Mucosa of rectum (tissue), 2 donors: ENCODE measurements at regions not wholly inside any gene's neighbourhood (a gene's known extent, or its start where the extent isn't known, plus 50 kb on each side); places are given as distances from the start of the nearest gene placed in this dataset.

ENCODE experiments used
- H3K27ac ChIP-seq, 2 donors: one replicate each; pipeline ENCODE4 v1.7.0; 2013; ENCODE audit warnings: inconsistent platforms in 2 of 2, low read depth in 2 of 2, low read length in 2 of 2
- H3K27me3 ChIP-seq, 2 donors: one replicate each; pipeline ENCODE4 v1.7.0; 2013; ENCODE audit warnings: low read length in 2 of 2; ENCODE audit not compliant: control insufficient read depth in 2 of 2, insufficient read depth in 2 of 2
- H3K36me3 ChIP-seq, 2 donors: one replicate each; pipeline ENCODE4 v1.7.0; 2013; ENCODE audit warnings: low read length in 2 of 2; ENCODE audit not compliant: control insufficient read depth in 2 of 2, insufficient read depth in 2 of 2
- H3K4me1 ChIP-seq, 2 donors: one replicate each; pipeline ENCODE4 v1.7.0; 2013; ENCODE audit warnings: low read length in 2 of 2, mild to moderate bottlenecking in 1 of 2; ENCODE audit not compliant: control insufficient read depth in 2 of 2, insufficient read depth in 2 of 2
- H3K4me3 ChIP-seq, 2 donors: one replicate each; pipeline ENCODE4 v1.7.0; 2013; ENCODE audit warnings: low read length in 2 of 2
- H3K9ac ChIP-seq, 2 donors: one replicate each; pipeline ENCODE4 v1.7.0; 2013; ENCODE audit warnings: low read length in 2 of 2, low read depth in 1 of 2, mild to moderate bottlenecking in 1 of 2
- H3K9me3 ChIP-seq, 2 donors: one replicate each; pipeline ENCODE4 v1.7.0; 2013; ENCODE audit warnings: low read length in 2 of 2; ENCODE audit not compliant: control insufficient read depth in 2 of 2
- donor health status: healthy.
- donor health status: Normal muscosa, but diverticular disease.

GRCh38 chr5:89260254-89260653, 377.3 kb upstream of the MEF2C start:
- Histone ChIP-seq H3K36me3 (no peaks in the 10 kb centered on the region), H3K27me3 (no peaks in the 10 kb centered on the region), H3K9ac (no peak overlapping the region), H3K4me1 (no peaks in the 10 kb centered on the region), H3K9me3 (no peaks in the 10 kb centered on the region), H3K4me3 (no peak overlapping the region), H3K27ac (no peak overlapping the region)

- Histone ChIP-seq H3K4me1 (no peaks in the 10 kb centered on the region), H3K9me3 (no peaks in the 10 kb centered on the region), H3K9ac (no peak overlapping the region), H3K27ac (no peak overlapping the region), H3K27me3 (no peaks in the 10 kb centered on the region), H3K36me3 (no peaks in the 10 kb centered on the region), H3K4me3 (no peak overlapping the region)
Observed at GRCh38 chr5:89255845-89256463, 373.0 kb upstream of the MEF2C start.

DNA sequence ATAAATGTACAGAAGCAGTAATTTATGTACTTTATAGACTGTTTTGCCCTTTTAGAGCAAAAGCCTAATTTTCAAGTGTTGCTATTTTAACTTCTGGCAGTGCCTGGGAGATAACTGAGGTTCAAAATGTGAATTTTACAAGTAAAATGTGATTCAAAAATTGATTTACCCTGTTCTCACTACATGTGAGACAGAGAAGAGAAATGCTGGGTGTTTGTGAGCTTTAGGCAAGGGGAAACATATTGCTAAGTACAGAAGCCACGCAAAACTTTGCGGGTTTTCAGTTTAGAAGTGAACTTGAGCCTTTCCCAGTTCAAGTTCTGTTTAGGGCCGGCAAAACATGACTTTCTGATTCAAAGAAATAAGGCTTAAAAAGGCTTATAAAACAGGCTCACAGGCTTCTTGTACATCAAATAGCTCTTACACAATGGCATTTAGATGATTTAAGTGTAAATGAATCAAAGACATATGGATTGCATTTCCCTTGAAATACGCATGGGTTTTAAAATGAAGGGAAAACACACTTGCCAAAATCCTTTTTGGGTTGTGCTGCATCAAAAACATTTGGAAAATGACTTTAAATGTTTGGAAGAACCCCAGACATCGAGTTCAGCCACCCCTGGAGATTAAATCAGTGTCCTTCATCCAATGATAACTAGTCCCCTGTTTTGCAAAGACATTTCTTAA, 370.8 kb upstream of the MEF2C start:
- no peaks in the 10 kb centered on the region for H3K9me3 ChIP-seq
- no peak overlapping the region for H3K9ac ChIP-seq
- no peaks in the 10 kb centered on the region for H3K36me3 ChIP-seq
- H3K4me3 ChIP-seq: no peak overlapping the region
- no peaks in the 10 kb centered on the region for H3K4me1 ChIP-seq
- H3K27ac ChIP-seq: no peak overlapping the region
- H3K27me3 ChIP-seq: no peaks in the 10 kb centered on the region

DNA sequence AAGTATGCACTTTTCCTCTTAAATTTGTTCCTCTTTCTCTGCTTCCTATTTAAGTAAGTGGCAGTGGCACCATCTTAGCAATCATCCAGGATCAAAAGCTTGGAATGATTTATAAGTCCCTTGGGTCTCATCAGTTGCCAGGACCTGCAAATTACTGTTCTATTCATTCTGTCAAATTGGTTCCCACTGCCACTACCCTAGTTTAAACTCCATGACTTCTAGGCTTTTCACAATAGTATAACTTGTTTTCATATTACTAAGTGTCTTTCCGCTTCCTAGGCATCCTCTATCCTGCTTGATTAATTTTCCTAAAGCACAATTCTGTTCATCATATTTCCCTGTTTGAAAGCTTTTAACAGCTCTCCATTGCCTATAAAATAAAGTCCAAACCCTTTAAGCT, 363.9 kb upstream of the MEF2C start:
- no peaks in the 10 kb centered on the region for H3K36me3 ChIP-seq
- H3K27me3 ChIP-seq: no peaks in the 10 kb centered on the region
- H3K4me1 ChIP-seq: no peaks in the 10 kb centered on the region
- no peak overlapping the region for H3K27ac ChIP-seq
- H3K4me3 ChIP-seq: no peak overlapping the region
- H3K9me3 ChIP-seq: no peaks in the 10 kb centered on the region
- H3K9ac ChIP-seq: no peak overlapping the region

GRCh38 chr5:89246252-89246651, 363.3 kb upstream of the MEF2C start:
- no peaks in the 10 kb centered on the region for H3K36me3 ChIP-seq
- no peaks in the 10 kb centered on the region for H3K9me3 ChIP-seq
- H3K9ac ChIP-seq: no peak overlapping the region
- no peaks in the 10 kb centered on the region for H3K27me3 ChIP-seq
- no peak overlapping the region for H3K27ac ChIP-seq
- H3K4me1 ChIP-seq: no peaks in the 10 kb centered on the region
- H3K4me3 ChIP-seq: no peak overlapping the region

GRCh38 chr5:89243611-89244010, 360.6 kb upstream of the MEF2C start:
- Histone ChIP-seq H3K4me1 (no peaks in the 10 kb centered on the region), H3K4me3 (no peak overlapping the region), H3K27me3 (no peaks in the 10 kb centered on the region), H3K36me3 (no peaks in the 10 kb centered on the region), H3K9me3 (no peaks in the 10 kb centered on the region), H3K27ac (no peak overlapping the region), H3K9ac (no peak overlapping the region)

GRCh38 chr5:89241186-89241585, 358.2 kb upstream of the MEF2C start:
- H3K9ac ChIP-seq: no peak overlapping the region
- H3K4me3 ChIP-seq: no peak overlapping the region
- H3K27me3 ChIP-seq: no peaks in the 10 kb centered on the region
- no peaks in the 10 kb centered on the region for H3K4me1 ChIP-seq
- no peaks in the 10 kb centered on the region for H3K9me3 ChIP-seq
- H3K36me3 ChIP-seq: no peaks in the 10 kb centered on the region
- H3K27ac ChIP-seq: no peak overlapping the region

GRCh38 chr5:89236900-89237299, 353.9 kb upstream of the MEF2C start:
- no peak overlapping the region for H3K4me3 ChIP-seq
- H3K27ac ChIP-seq: no peak overlapping the region
- no peaks in the 10 kb centered on the region for H3K4me1 ChIP-seq
- no peaks in the 10 kb centered on the region for H3K27me3 ChIP-seq
- H3K36me3 ChIP-seq: no peaks in the 10 kb centered on the region
- H3K9ac ChIP-seq: no peak overlapping the region
- H3K9me3 ChIP-seq: no peaks in the 10 kb centered on the region

DNA sequence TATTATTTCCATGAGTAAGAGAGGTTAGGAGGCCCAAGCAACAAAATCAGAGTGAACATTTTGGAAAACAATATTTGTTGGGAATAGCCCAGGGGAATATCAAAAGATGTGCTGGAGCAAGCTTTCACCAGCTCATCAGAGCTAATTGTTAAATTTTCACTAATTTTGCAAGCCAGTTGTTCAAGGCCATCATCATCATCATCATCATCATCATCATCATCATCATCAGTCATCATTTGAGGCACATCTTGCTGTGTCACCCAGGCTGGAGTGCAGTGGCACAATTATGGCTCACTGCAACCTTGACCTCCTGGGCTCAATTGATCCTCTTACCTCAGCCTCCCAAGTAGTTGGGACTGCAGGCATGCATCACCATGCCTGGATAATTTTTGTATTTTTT, 350.5 kb upstream of the MEF2C start:
- no peak overlapping the region for H3K27ac ChIP-seq
- no peaks in the 10 kb centered on the region for H3K4me1 ChIP-seq
- H3K4me3 ChIP-seq: no peak overlapping the region
- no peaks in the 10 kb centered on the region for H3K27me3 ChIP-seq
- no peaks in the 10 kb centered on the region for H3K36me3 ChIP-seq
- no peaks in the 10 kb centered on the region for H3K9me3 ChIP-seq
- no peak overlapping the region for H3K9ac ChIP-seq

DNA sequence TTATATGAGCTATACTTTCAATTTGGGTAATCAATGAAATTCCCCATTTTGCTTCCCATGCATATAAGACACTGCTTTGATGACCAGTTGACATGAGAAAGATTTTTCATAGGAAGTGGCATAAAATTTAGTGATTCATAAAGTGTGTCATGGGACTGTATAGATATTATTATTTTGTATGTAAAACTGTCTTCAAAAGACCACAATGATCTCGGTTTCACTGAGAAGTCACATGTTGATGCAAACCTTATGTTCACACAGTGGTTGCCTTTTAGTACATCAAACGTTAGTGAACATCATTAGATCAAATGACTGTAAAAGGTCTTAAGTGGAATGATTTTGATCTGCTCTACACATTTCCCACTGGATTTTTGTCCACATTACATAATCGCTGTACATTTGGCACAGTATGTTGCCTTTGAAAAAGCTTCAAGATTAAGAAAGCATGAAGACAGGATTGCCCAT, 349.2 kb upstream of the MEF2C start:
- Histone ChIP-seq H3K27ac (no peak overlapping the region), H3K27me3 (no peaks in the 10 kb centered on the region), H3K4me3 (no peak overlapping the region), H3K9ac (no peak overlapping the region), H3K4me1 (no peaks in the 10 kb centered on the region), H3K9me3 (no peaks in the 10 kb centered on the region), H3K36me3 (no peaks in the 10 kb centered on the region)
